Hepatic stellate cell (primary cell): ENCODE measurements at regions not wholly inside any gene's neighbourhood (a gene's known extent, or its start where the extent isn't known, plus 50 kb on each side); places are given as distances from the start of the nearest gene placed in this dataset.

Experiments
- DNase-seq: peaks from one replicate; pipeline ENCODE4 v3.0.0; 2011; ENCODE audit warnings: low spot score

GRCh38 chr3:137204409-137204808 is 246.6 kb downstream of the IL20RB start:
- DNase-seq = no peak

- no peak for DNase-seq
Observed at GRCh38 chr3:137205394-137206045, 247.7 kb downstream of the IL20RB start.

DNA sequence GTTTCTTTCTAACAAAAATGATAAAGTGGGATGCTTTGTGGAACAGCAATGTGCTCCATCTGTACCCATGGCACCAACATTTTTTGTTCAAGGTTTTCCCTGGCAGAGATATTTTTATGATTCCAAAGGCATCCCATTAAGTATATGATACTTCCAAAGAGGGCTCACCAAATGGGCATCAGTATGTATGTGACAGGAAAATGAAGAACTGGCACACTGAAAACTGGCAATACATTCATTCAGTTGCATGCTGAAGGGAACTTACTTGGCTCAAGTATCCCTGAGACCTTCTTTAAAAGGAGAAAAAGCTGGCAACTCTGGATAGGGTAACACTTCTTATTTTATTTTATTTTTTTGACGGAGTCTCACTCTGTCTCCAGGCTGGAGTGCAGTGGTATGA is 249.8 kb downstream of the IL20RB start:
- no peak for DNase-seq

DNA sequence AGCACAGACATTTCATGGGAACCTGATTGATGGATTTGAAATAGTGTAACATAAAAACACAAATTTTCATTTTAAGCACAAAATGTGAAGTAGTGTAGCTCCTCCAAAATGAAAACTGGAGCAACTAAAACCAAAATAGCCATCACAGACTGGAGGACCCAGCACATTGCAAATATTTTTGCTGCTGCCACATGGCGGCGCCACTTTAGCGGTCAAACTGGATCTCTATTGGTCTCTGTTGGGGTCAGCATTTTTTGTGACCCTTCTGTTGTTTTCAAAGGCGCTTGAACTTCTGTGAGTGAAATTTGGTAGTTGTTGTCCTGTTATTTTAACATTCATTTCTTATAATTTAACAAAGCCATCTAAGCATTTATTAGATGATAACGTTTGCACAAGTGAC is 259.9 kb downstream of the IL20RB start:
- no peak for DNase-seq

DNA sequence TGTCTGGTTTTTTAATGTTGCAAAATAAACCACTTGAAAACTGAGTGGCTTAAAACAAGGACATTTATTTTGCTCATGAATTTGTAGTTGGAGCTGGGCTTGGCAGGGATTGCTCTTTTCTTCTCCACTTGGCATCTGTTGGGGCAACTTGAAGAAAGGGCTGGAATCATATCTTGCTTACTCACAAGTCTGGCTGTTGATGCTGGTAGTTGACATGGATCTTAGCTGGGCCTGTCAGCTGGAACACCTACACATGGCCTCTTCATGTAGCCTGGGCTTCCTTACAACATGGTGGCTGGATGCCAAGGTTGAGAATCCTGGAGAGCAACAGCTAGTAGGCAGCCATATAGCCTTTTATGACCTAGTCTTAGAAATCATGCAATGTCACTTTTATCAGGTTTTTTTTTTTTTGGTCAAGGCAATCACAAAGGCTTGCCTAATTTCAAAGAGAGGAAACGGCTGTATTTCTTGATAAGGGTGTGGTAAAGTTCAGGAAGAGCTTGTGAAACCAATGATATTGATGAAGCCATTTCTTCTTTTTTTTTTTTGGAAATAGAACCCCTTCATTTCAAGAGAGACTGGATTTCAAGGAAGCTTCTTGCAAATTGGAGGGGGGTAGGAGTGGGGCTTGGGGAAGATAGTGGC is 262.1 kb downstream of the IL20RB start:
- DNase-seq = no peak

- DNase-seq = no peak
Observed at GRCh38 chr3:137222736-137223225, 265.0 kb downstream of the IL20RB start.

DNA sequence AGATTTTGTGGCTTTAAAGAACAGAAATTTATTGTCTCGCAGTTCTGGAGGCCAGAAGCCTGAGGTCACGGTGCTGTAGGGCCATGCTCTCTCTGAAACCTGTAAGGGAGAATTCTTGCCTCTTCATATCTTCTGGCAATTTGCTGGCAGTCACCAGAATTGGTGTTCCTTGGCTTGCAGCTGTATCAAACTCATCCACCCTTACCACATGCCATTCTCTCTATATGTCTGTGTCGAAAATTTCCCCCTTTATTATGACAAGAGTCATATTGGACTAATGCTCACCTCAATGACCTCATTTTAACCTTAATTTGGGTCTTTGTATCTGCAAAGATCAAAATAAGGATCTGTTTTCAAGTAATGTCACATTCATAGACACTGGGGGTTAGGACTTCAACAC is 266.7 kb downstream of the IL20RB start:
- DNase-seq = no peak

DNA sequence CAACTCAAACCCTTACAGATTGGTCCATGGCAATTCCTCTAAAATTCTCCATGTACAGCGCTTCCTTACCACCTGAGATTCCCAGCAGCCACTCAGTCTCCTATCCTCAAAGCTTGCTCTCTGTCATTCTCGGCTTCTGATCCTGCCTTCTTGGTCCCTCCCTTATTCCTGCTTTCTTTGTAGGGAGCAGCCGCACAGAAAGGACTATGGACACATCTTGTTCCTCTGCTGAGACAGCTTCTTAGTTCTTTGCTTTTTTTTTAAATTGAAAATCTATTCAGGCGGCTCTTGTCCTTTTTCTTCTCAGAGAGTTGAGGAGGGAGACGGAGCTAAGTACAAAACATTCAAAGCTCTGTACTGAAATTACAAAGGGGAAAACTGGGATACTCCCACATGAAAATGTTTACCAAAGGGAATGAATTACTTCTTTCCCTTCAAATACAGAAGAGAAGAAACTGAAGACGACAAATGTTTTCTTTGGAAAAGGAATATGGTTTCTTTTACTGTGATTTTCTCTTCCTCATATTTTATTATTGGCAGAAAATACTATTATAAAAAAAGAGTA is 285.1 kb downstream of the IL20RB start:
- DNase-seq = no peak

DNA sequence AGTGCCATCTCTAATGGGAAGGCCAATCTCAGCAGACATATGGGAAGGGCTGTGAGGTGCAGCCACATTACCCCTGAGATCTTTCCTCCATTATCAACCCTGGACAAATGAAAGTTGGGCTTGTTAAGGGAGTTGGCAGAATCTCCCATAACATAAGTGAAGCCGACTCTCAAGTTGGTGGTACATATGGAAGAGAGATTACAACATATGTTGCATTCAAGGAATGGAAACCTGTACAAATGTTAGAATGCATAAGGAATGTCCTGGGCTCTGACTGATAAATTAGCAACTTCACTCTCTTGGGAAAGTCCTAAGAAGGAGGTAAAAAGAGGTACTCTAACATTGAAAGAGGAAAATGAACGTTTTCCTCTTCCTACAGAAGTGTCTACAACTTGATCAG is 288.7 kb downstream of the IL20RB start:
- DNase-seq = no peak

- no peak for DNase-seq
Observed at GRCh38 chr3:137249311-137249940, 291.6 kb downstream of the IL20RB start.

DNA sequence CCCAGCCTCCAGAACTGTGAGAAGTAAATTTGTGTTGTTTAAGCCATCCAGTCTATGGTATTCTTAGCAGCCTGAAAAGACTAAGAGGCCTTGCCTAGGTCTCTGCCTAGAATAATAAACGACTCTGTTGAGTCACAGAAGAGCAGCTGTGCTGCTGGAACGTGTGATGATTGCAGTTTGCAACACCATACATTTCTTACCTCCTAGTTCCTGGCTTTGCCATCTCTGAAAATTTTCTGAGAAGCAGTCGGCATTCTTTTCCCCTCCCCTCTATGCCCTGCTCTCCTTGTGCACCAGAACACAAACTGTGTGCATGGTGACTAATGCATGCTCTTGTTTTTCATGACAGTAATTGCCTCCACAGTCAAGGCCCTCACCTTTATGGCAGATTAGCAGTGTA is 301.3 kb downstream of the IL20RB start:
- no peak for DNase-seq

DNA sequence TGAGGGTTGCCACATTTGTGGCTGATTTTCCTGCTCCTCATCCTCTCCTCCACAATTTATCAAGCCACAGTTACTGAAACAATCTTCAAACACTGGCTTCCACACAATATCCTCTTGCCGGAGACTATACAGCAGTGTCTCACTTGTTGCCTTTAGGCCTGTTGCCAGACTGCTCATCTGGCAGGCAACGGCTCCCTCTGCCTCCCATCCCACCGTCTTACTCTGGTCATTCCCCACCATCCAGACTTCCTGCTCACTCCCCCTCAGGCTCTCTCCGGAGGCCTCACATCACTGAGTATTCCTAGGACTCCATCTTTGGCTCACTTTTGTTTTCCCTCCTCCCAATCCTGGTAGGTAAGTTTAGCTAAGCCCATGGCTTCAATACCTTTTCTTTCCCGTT is 301.9 kb downstream of the IL20RB start:
- DNase-seq = no peak

GRCh38 chr3:137264071-137264820 is 306.5 kb downstream of the IL20RB start:
- no peak for DNase-seq

GRCh38 chr3:137264843-137265330 is 307.1 kb downstream of the IL20RB start:
- DNase-seq = no peak

- no peak for DNase-seq
Observed at GRCh38 chr3:137282871-137283270, 325.1 kb downstream of the IL20RB start.

- no peak for DNase-seq
Observed at GRCh38 chr3:137285924-137286323, 328.1 kb downstream of the IL20RB start.

DNA sequence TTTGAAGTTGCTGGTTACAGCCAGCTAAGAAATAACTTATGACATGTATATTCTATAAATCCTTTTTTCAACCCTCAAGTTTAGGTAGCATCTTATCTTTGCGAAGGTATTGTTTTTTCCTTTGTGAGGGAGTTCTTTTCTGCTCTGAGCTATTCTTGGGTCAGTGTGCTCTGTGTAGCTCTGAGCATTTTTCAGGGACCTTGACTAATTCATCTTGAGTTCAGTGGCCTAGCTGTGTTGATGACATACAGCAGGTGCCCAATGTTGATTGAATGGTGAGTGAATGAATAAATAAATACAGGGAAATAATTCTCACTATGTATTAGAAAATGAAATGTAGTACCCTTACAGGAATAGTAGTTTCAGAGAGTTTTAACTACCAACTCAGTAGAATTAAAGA is 335.3 kb downstream of the IL20RB start:
- no peak for DNase-seq

- no peak for DNase-seq
Observed at GRCh38 chr3:137294139-137294538, 336.4 kb downstream of the IL20RB start.

DNA sequence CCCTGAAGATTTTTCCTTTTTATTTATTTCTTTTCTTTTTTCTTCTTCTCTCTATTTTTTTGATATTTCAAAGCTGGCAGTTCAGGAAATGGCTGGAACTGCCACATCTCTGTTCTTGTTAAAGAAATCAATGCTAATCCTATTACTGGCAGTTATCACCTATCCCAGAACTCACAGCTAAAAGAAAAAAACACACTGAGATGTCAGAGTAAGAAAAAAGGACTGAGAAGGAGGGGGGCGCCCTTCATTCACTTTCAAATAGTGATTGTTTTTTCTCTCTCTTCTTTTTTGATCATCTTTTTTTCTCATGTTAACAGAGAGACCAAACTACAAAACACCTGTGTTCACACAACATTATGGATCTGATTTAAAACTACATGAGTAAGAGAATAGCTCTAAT is 337.1 kb downstream of the IL20RB start:
- no peak for DNase-seq

DNA sequence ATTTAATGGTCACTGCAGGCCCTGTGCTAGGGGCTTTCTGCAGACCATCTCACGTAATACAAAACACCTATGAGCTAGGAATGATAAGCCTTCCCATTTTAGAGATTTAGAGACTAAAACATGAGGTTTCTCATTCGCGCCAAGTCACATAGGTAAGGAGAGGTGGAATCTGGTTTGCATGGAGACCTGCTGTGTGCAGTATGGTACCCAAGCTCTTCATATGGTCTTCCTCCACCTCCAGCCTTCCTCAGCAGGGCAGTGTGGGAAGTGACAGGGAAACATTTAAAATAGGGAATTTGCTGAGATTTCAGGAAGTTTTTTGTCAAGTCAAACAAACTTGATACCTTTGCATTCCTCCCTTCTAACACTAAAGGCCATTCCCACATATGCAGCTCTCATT is 337.6 kb downstream of the IL20RB start:
- no peak for DNase-seq

DNA sequence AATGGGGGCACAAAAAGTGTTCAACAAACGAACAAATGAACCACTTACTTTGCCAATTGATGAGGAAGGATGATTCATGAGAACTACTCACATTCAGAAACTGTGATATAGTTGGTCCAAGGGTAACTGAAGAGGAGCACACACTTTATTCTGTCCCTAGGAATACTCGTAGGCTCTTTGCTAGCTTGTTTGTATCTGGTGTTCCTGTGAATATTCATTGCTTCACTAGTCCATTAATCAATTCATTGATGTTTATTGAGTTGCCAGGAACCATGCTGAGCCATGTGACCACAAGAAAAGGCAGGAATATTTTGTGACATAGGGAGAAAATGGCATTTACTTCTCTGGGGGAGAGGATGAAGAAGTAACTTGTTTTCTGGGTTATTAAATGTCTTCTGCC is 338.3 kb downstream of the IL20RB start:
- DNase-seq = no peak

GRCh38 chr3:137297770-137298169 is 340.0 kb downstream of the IL20RB start:
- no peak for DNase-seq
